Panc1 (cell line): ENCODE measurements at regions not wholly inside any gene's neighbourhood (a gene's known extent, or its start where the extent isn't known, plus 50 kb on each side); places are given as distances from the start of the nearest gene placed in this dataset.
A peak's percentile ranks its signal among the peaks of the same experiment; 100 is the strongest.

Experiments used
- ATAC-seq: fragments of 200-7000 bp; cut with Tn5 transposase; 2 replicates; pipeline ENCODE4 v1.9.1; 2020; ENCODE audit warnings: mild to moderate bottlenecking, moderate library complexity
- BruUV-seq: library from RNA; stranded (reverse); fragments of 400-500 nt; replicated peaks from 2 replicates; lab custom pipeline; 2021; lab: Mats Ljungman, UMichigan
- CTCF ChIA-PET: fragments of 300-600 bp; sonication (Branson Sonifier 250); formaldehyde crosslinking; loops from one replicate; lab custom pipeline; 2022; ENCODE audit warnings: antibody characterized with exemption; lab: Charles Lee
- POLR2A ChIA-PET: fragments of 300-600 bp; sonication (Branson Sonifier 250); formaldehyde crosslinking; loops from one replicate; lab custom pipeline; 2022; ENCODE audit warnings: antibody characterized with exemption; lab: Charles Lee
- DNase-seq: peaks from one replicate; pipeline ENCODE4 v3.0.0-alpha.2; 2010; ENCODE audit warnings: low read depth, low spot score
- H3K27ac ChIP-seq: 2 replicates; pipeline ENCODE4 v1.5.1; 2011; ENCODE audit warnings: mild to moderate bottlenecking, low read length, inconsistent platforms
- H3K27me3 ChIP-seq: fragments of 200-500 bp; sonication (Bioruptor generic); 2 replicates; pipeline ENCODE4 v1.6.0; 2014; ENCODE audit warnings: low read length, inconsistent platforms; ENCODE audit not compliant: control insufficient read depth, insufficient read depth
- H3K36me3 ChIP-seq: fragments of 200-500 bp; sonication (Bioruptor generic); 2 replicates; pipeline ENCODE4 v1.5.1; 2014; ENCODE audit warnings: inconsistent platforms, mild to moderate bottlenecking, low read length, moderate library complexity; ENCODE audit not compliant: control insufficient read depth, insufficient read depth
- H3K4me1 ChIP-seq: 2 replicates; pipeline ENCODE4 v1.5.1; 2011; ENCODE audit warnings: inconsistent platforms, mild to moderate bottlenecking, low read length, moderate library complexity; ENCODE audit not compliant: control insufficient read depth, insufficient read depth
- H3K4me3 ChIP-seq, 2 experiments: 2 replicates each; pipeline ENCODE4 v1.5.1; 2011 to 2012; ENCODE audit warnings: low read depth in 2 of 2, low read length in 2 of 2, mild to moderate bottlenecking in 2 of 2, inconsistent platforms in 1 of 2, moderate library complexity in 1 of 2
- H3K9me3 ChIP-seq: fragments of 200-500 bp; sonication (Bioruptor generic); 2 replicates; pipeline ENCODE4 v1.5.1; 2014; ENCODE audit warnings: low read depth, mild to moderate bottlenecking, inconsistent platforms, low read length, moderate library complexity; ENCODE audit not compliant: control insufficient read depth, insufficient read depth
- CTCF ChIP-seq: fragments of 450-650 bp; IDR thresholded peaks from 2 replicates; pipeline ENCODE4 v1.5.1; 2017; ENCODE audit warnings: mild to moderate bottlenecking
- POLR2AphosphoS5 ChIP-seq: IDR thresholded peaks from 2 replicates; pipeline ENCODE4 v1.6.1; 2012; ENCODE audit warnings: mild to moderate bottlenecking, low read depth, low read length, moderate library complexity
- SIN3A ChIP-seq: IDR thresholded peaks from 2 replicates; pipeline ENCODE4 v1.6.1; 2012; ENCODE audit warnings: low read depth, mild to moderate bottlenecking, low read length, moderate library complexity, borderline replicate concordance; ENCODE audit not compliant: insufficient read depth
- TCF7L2 ChIP-seq: IDR thresholded peaks from 2 replicates; pipeline ENCODE4 v1.6.1; 2011; ENCODE audit warnings: mild to moderate bottlenecking, low read depth, low read length, inconsistent platforms
- in situ Hi-C: cut with HindIII; loops from 2 replicates; pipeline ENCODE4 v1.10.0; 2016; ENCODE audit warnings: low sequenced_read_pairs, low pct_unique_long_range_greater_than_20kb
- intact Hi-C: fragments of 100-400 bp; cut with micrococcal nuclease; formaldehyde crosslinking; loops from one replicate; pipeline ENCODE4 v1.10.0; 2022; ENCODE audit not compliant: unreplicated experiment
- TF ChIP-seq, protein P1 (sequence below), 2 experiments: IDR thresholded peaks; 2 replicates each; pipeline ENCODE4 v1.6.1; 2011 to 2012; ENCODE audit warnings: low read depth in 2 of 2, control low read depth in 1 of 2, low read length in 1 of 2, mild to moderate bottlenecking in 1 of 2, moderate library complexity in 1 of 2; ENCODE audit not compliant: insufficient read depth in 1 of 2

DNA sequence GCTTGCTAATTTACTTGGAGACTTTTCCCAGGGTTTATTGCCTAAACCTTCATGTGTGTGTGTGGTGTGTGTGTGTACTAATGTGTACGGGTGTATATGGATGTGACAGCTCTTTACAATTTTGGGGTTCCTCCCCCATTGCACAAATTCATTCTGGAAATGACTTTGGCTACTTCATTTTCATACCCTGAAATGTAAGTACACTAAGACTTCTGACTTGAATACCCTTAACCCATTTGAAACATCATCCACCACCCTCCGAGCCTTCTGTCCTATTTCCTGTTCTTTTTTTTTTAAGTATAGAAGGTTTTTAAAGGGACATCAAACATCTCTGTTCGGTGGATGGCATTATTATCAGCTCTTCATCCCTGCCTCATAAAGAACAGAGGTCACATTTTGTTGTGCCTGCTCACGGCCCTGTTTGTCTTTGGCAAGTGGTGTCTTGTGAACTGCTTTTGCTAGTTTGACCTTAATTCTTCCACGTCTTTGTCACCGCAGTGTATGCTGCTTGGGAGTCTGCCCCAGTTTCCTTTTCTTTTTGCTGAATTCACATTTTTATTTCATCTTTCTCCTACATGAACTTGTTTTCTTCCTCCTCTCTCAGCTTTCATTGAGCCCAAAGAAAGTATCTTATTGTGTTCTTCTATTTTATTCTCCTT, 228.3 kb downstream of the FOXO1 start:
- TF ChIP-seq CTCF (no peak), POLR2AphosphoS5 (no peak), SIN3A (no peak), TCF7L2 (no peak)
- TF ChIP-seq, protein P1, sequence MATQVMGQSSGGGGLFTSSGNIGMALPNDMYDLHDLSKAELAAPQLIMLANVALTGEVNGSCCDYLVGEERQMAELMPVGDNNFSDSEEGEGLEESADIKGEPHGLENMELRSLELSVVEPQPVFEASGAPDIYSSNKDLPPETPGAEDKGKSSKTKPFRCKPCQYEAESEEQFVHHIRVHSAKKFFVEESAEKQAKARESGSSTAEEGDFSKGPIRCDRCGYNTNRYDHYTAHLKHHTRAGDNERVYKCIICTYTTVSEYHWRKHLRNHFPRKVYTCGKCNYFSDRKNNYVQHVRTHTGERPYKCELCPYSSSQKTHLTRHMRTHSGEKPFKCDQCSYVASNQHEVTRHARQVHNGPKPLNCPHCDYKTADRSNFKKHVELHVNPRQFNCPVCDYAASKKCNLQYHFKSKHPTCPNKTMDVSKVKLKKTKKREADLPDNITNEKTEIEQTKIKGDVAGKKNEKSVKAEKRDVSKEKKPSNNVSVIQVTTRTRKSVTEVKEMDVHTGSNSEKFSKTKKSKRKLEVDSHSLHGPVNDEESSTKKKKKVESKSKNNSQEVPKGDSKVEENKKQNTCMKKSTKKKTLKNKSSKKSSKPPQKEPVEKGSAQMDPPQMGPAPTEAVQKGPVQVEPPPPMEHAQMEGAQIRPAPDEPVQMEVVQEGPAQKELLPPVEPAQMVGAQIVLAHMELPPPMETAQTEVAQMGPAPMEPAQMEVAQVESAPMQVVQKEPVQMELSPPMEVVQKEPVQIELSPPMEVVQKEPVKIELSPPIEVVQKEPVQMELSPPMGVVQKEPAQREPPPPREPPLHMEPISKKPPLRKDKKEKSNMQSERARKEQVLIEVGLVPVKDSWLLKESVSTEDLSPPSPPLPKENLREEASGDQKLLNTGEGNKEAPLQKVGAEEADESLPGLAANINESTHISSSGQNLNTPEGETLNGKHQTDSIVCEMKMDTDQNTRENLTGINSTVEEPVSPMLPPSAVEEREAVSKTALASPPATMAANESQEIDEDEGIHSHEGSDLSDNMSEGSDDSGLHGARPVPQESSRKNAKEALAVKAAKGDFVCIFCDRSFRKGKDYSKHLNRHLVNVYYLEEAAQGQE (IDR thresholded peaks at IDR 0.05; ENCODE audit: insufficient read depth in 1 of 2, low read depth in 2 of 2, low read length in 1 of 2): no peak

GRCh38 chr13:40438999-40439797, 227.2 kb downstream of the FOXO1 start:
- DNase-seq (no peak), ATAC-seq (peak; percentile 53; the same call in 1 of the 2 replicates)
- Histone ChIP-seq H3K36me3 (no peaks in the 10 kb centered on the region), H3K27me3 (no peaks in the 10 kb centered on the region), H3K27ac (no peak overlapping the region), H3K9me3 (no peaks in the 10 kb centered on the region), H3K4me1 (no peaks in the 10 kb centered on the region), H3K4me3 (peak overlapping the region in 1 of 2 experiments; percentile 7; a peak in 1 of 4 replicates)
- TF ChIP-seq, protein P1 (IDR thresholded peaks at IDR 0.05; ENCODE audit: insufficient read depth in 1 of 2, low read depth in 2 of 2, low read length in 1 of 2): no peak
- no peak for TF ChIP-seq SIN3A
- no peak for TF ChIP-seq POLR2AphosphoS5
- no peak for TF ChIP-seq CTCF
- no peak for TF ChIP-seq TCF7L2
- intact Hi-C loops (no loop called here), in situ Hi-C loops (no loop called here)
- CTCF ChIA-PET: no interaction called here
- POLR2A ChIA-PET: no interaction called here
- BruUV-seq: no TSS peak

More for the DNA sequence above, 228.3 kb downstream of the FOXO1 start:
- no peak overlapping the region for H3K4me3 ChIP-seq
- no peak overlapping the region for H3K27ac ChIP-seq
- CTCF ChIA-PET: no interaction called here
- no peak for DNase-seq
- POLR2A ChIA-PET: no interaction called here
- no TSS peak for BruUV-seq
- H3K27me3 ChIP-seq: no peaks in the 10 kb centered on the region
- no peak for ATAC-seq
- intact Hi-C loops: no loop called here
- no peaks in the 10 kb centered on the region for H3K36me3 ChIP-seq
- H3K9me3 ChIP-seq: no peaks in the 10 kb centered on the region
- in situ Hi-C loops: no loop called here
- H3K4me1 ChIP-seq: no peaks in the 10 kb centered on the region
